NB4 (cell line): ENCODE measurements at regions not wholly inside any gene's neighbourhood (a gene's known extent, or its start where the extent isn't known, plus 50 kb on each side); places are given as distances from the start of the nearest gene placed in this dataset.

Experiments
- DNase-seq: peaks from one replicate; pipeline ENCODE4 v3.0.0; 2010; ENCODE audit warnings: low read depth
- H3K4me3 ChIP-seq: one replicate; pipeline ENCODE4 v1.5.1; 2011; ENCODE audit warnings: mild to moderate bottlenecking, low read depth, low read length, moderate library complexity
- MYC ChIP-seq: IDR thresholded peaks from 2 replicates; pipeline ENCODE4 v1.6.1; 2011; ENCODE audit warnings: low read depth, low read length
- POLR2A ChIP-seq: IDR thresholded peaks from 2 replicates; pipeline ENCODE4 v1.6.1; 2011; ENCODE audit warnings: mild to moderate bottlenecking; ENCODE audit not compliant: insufficient read length; ENCODE audit errors: extremely low read depth
- TF ChIP-seq, protein P1 (sequence below): IDR thresholded peaks from 2 replicates; pipeline ENCODE4 v1.6.1; 2011; ENCODE audit warnings: low read depth, low read length
- TF ChIP-seq, protein P2 (sequence below): IDR thresholded peaks from one replicate; pipeline ENCODE4 v1.5.1; 2012; ENCODE audit warnings: low read depth, low read length

DNA sequence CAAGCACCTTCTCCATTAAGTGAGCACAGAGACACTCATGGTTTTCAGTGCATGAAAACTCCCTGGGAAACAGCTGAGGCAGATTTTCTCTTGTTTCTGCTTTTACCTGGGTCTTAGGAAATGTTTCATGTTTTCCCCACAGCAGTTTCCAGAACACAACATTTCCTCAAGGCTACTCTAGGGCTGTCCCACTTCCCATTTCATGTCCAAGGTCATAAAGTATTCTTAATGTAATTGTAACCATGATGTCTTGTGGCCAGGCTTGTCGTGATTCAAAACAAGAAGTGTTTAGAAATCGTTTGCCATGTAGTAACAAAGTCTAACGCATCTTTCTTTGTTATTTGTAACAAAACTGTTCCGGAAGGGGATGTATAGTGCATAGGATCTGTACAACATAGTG is 83.8 kb upstream of the NRP1 start:
- no peak for DNase-seq
- TF ChIP-seq, protein P1, sequence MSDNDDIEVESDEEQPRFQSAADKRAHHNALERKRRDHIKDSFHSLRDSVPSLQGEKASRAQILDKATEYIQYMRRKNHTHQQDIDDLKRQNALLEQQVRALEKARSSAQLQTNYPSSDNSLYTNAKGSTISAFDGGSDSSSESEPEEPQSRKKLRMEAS, result no peak
- TF ChIP-seq, protein P2, sequence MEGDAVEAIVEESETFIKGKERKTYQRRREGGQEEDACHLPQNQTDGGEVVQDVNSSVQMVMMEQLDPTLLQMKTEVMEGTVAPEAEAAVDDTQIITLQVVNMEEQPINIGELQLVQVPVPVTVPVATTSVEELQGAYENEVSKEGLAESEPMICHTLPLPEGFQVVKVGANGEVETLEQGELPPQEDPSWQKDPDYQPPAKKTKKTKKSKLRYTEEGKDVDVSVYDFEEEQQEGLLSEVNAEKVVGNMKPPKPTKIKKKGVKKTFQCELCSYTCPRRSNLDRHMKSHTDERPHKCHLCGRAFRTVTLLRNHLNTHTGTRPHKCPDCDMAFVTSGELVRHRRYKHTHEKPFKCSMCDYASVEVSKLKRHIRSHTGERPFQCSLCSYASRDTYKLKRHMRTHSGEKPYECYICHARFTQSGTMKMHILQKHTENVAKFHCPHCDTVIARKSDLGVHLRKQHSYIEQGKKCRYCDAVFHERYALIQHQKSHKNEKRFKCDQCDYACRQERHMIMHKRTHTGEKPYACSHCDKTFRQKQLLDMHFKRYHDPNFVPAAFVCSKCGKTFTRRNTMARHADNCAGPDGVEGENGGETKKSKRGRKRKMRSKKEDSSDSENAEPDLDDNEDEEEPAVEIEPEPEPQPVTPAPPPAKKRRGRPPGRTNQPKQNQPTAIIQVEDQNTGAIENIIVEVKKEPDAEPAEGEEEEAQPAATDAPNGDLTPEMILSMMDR, result no peak
- TF ChIP-seq MYC (no peak), POLR2A (no peak)
- H3K4me3 ChIP-seq, result no peak overlapping the region

DNA sequence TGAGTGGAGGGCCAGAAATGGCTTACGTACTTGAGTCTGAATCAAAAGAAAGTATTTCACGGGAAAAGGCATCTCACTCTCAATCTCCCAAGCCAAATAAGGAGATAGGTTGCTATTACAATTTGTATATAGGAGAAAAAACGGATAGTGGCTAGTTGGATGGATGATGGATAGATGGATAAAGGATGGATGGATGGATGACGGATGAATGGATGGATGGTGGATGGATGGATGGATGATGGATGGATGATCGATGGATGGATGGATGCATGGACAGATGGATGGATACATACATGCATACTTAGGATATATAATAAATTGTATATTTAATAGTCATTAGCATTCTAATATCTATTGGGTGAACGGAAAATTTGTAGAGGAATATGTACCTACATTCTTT is 82.2 kb upstream of the NRP1 start:
- TF ChIP-seq, protein P2, result no peak
- TF ChIP-seq POLR2A (no peak), MYC (no peak)
- TF ChIP-seq, protein P1, result no peak
- DNase-seq, result no peak
- no peak overlapping the region for H3K4me3 ChIP-seq

DNA sequence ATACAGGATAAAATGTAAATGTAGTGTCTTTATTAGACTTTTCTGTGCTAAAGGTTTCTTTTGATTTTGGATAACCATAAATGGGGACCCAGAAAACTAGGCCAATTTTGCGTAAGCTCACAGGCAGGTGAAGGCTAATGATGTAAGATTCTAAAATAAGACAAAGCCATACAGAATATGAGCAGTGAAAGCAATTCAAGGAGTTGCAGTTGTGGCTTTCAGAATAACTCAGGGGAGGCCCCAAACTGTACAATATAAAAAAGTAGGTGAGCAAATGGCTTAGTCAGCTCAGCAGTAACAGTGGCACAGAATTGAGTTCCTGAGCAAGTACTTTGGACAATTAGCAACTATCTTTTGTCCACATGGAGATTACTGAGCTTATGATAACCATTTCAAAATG is 81.7 kb upstream of the NRP1 start:
- TF ChIP-seq, protein P2, result no peak
- TF ChIP-seq, protein P1, result no peak
- TF ChIP-seq MYC (no peak), POLR2A (no peak)

DNA sequence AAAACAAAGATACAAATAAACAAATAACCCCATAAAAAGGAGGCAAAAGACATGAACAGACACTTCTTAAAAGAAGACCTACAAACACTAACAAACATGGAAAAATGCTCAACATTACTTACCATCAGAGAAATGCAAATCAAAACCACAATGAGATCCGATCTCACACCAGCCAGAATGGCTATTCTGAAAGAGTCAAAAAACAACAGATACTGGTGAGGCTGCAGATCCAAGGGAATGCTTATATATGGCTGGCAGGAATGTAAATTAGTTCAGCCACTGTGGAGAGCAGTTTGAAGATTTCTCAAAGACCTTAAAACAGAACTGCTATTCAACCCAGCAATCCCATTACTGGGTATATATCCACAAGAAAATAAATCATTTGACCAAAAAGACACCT is 80.4 kb upstream of the NRP1 start:
- H3K4me3 ChIP-seq, result no peak overlapping the region
- no peak for DNase-seq
- TF ChIP-seq MYC (no peak), POLR2A (no peak)
- TF ChIP-seq, protein P2, result no peak

More for the DNA sequence above, 81.7 kb upstream of the NRP1 start:
- no peak overlapping the region for H3K4me3 ChIP-seq
- no peak for DNase-seq

DNA sequence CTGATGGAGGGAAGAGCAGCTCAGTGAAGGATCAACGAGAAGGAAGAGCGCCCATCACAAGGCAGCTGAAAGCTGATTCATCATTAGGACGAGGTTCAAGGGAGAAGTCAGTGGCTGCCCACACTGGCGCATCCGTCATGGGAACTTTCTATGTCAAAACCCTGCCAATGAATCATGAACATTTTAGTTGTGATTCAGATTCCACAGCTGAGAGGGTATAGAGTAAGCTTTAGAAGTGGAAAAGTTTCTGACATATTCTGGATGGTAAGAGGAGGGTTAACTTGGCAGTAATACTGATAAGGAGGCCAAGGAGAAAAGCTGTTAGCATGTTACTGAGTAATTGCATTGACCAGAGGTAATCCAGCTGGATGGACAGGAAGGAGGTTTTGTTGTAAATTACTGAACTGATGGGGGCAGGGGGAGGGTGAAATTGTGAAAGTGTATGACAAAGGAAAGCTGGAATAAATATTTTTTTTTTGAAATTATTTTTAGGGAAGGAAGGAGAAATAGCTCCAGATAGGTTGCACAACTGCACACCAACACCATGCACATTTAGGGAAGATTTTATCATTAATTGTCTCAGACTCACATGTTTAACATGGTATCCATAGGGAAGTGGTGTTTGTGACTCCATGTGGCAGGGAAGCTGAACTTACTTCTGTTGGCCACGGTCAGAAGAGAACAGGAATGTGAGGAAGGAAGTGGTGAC is 78.3 kb upstream of the NRP1 start:
- no peak for DNase-seq
- no peak for TF ChIP-seq MYC
- TF ChIP-seq, protein P1, result no peak
- TF ChIP-seq, protein P2, result no peak
- no peak for TF ChIP-seq POLR2A
- no peak overlapping the region for H3K4me3 ChIP-seq

DNA sequence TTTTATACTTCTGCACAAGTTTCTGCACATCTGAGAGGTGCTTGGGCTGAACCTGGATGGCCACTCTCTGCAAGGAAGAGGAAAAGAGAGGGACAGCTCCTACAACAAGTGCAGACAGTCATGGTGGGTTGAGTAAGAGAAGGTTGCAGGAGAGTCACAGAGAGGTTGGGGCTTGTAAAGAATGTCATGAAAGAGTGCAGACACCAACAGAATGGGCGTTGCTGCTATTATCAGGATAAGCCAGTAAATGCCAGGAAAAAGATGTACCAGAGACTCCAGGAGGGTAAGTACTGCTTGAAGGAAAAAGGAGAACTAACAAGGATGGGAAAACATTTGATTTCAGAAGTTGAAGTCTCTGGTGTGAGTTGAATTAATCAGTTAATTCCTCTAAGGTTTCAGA is 77.8 kb upstream of the NRP1 start:
- H3K4me3 ChIP-seq, result no peak overlapping the region
- no peak for DNase-seq
- TF ChIP-seq, protein P2, result no peak
- TF ChIP-seq POLR2A (no peak), MYC (no peak)
- TF ChIP-seq, protein P1, result no peak
